ENCODE measurements at regions not wholly inside any gene's neighbourhood (a gene's known extent, or its start where the extent isn't known, plus 50 kb on each side); places are given as distances from the start of the nearest gene placed in this dataset.

GRCh38 chr15:66650433-66650832 is 51.6 kb upstream of the SMAD6 start (continued):
- TF ChIP-seq ZNF830 (CRISPR knock-in tag; IDR thresholded peaks at IDR 0.05), result no peak
- no peak for TF ChIP-seq SMAD1 (IDR thresholded peaks at IDR 0.05; ENCODE audit: low read depth, low read length, partially characterized antibody)
- peak; percentile 88 for TF ChIP-seq JUND (IDR thresholded peaks at IDR 0.05; ENCODE audit: borderline replicate concordance, low read depth, low read length)
- peak; percentile 47; the same call in 1 of the 3 replicates for TF ChIP-seq JUND (tag; IDR thresholded peaks at IDR 0.05; ENCODE audit: borderline replicate concordance, low read depth, low read length)
- TF ChIP-seq, protein P1, sequence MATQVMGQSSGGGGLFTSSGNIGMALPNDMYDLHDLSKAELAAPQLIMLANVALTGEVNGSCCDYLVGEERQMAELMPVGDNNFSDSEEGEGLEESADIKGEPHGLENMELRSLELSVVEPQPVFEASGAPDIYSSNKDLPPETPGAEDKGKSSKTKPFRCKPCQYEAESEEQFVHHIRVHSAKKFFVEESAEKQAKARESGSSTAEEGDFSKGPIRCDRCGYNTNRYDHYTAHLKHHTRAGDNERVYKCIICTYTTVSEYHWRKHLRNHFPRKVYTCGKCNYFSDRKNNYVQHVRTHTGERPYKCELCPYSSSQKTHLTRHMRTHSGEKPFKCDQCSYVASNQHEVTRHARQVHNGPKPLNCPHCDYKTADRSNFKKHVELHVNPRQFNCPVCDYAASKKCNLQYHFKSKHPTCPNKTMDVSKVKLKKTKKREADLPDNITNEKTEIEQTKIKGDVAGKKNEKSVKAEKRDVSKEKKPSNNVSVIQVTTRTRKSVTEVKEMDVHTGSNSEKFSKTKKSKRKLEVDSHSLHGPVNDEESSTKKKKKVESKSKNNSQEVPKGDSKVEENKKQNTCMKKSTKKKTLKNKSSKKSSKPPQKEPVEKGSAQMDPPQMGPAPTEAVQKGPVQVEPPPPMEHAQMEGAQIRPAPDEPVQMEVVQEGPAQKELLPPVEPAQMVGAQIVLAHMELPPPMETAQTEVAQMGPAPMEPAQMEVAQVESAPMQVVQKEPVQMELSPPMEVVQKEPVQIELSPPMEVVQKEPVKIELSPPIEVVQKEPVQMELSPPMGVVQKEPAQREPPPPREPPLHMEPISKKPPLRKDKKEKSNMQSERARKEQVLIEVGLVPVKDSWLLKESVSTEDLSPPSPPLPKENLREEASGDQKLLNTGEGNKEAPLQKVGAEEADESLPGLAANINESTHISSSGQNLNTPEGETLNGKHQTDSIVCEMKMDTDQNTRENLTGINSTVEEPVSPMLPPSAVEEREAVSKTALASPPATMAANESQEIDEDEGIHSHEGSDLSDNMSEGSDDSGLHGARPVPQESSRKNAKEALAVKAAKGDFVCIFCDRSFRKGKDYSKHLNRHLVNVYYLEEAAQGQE (IDR thresholded peaks at IDR 0.05; ENCODE audit: borderline replicate concordance), result no peak
- TF ChIP-seq, protein P1 (CRISPR knock-in tag; IDR thresholded peaks at IDR 0.05; ENCODE audit: low read depth), result no peak
- no peak for TF ChIP-seq HLTF (IDR thresholded peaks at IDR 0.05)
- TF ChIP-seq RB1 (IDR thresholded peaks at IDR 0.05; ENCODE audit: low read depth), result no peak
- TF ChIP-seq POLR2B (IDR thresholded peaks at IDR 0.05; ENCODE audit: low read depth, partially characterized antibody), result no peak
- no peak for TF ChIP-seq HNRNPLL (IDR thresholded peaks at IDR 0.05; ENCODE audit: low read depth, low read length, poor library complexity, severe bottlenecking)
- TF ChIP-seq, protein P2, sequence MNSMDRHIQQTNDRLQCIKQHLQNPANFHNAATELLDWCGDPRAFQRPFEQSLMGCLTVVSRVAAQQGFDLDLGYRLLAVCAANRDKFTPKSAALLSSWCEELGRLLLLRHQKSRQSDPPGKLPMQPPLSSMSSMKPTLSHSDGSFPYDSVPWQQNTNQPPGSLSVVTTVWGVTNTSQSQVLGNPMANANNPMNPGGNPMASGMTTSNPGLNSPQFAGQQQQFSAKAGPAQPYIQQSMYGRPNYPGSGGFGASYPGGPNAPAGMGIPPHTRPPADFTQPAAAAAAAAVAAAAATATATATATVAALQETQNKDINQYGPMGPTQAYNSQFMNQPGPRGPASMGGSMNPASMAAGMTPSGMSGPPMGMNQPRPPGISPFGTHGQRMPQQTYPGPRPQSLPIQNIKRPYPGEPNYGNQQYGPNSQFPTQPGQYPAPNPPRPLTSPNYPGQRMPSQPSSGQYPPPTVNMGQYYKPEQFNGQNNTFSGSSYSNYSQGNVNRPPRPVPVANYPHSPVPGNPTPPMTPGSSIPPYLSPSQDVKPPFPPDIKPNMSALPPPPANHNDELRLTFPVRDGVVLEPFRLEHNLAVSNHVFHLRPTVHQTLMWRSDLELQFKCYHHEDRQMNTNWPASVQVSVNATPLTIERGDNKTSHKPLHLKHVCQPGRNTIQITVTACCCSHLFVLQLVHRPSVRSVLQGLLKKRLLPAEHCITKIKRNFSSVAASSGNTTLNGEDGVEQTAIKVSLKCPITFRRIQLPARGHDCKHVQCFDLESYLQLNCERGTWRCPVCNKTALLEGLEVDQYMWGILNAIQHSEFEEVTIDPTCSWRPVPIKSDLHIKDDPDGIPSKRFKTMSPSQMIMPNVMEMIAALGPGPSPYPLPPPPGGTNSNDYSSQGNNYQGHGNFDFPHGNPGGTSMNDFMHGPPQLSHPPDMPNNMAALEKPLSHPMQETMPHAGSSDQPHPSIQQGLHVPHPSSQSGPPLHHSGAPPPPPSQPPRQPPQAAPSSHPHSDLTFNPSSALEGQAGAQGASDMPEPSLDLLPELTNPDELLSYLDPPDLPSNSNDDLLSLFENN (IDR thresholded peaks at IDR 0.05; ENCODE audit: low read depth in 2 of 2, low read length in 2 of 2), result no peak
- TF ChIP-seq ZNF24 (IDR thresholded peaks at IDR 0.05), result 0 out of 2 replicates have a peak, but pooled peaks have one; percentile 23
- no peak for TF ChIP-seq SRSF1 (IDR thresholded peaks at IDR 0.05; ENCODE audit: low read depth, low read length)
- TF ChIP-seq, protein P3, sequence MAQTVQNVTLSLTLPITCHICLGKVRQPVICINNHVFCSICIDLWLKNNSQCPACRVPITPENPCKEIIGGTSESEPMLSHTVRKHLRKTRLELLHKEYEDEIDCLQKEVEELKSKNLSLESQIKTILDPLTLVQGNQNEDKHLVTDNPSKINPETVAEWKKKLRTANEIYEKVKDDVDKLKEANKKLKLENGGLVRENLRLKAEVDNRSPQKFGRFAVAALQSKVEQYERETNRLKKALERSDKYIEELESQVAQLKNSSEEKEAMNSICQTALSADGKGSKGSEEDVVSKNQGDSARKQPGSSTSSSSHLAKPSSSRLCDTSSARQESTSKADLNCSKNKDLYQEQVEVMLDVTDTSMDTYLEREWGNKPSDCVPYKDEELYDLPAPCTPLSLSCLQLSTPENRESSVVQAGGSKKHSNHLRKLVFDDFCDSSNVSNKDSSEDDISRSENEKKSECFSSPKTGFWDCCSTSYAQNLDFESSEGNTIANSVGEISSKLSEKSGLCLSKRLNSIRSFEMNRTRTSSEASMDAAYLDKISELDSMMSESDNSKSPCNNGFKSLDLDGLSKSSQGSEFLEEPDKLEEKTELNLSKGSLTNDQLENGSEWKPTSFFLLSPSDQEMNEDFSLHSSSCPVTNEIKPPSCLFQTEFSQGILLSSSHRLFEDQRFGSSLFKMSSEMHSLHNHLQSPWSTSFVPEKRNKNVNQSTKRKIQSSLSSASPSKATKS (CRISPR knock-in tag; IDR thresholded peaks at IDR 0.05), result no peak
- TF ChIP-seq ZNF77 (CRISPR knock-in tag; IDR thresholded peaks at IDR 0.05), result no peak
- TF ChIP-seq BRD4 (IDR thresholded peaks at IDR 0.05), result no peak

Data from K562 (cell line).